Astrocyte of the spinal cord (primary cell): ENCODE measurements at regions not wholly inside any gene's neighbourhood (a gene's known extent, or its start where the extent isn't known, plus 50 kb on each side); places are given as distances from the start of the nearest gene placed in this dataset.

Source experiments
- DNase-seq: peaks from one replicate; pipeline ENCODE4 v3.0.0; 2011; ENCODE audit warnings: low read depth, low spot score
- H3K4me3 ChIP-seq: 2 replicates; pipeline ENCODE4 v1.5.1; 2011; ENCODE audit warnings: low read depth, mild to moderate bottlenecking, low read length, moderate library complexity
- CTCF ChIP-seq: IDR thresholded peaks from 2 replicates; pipeline ENCODE4 v1.5.1; 2012; ENCODE audit warnings: low read depth, mild to moderate bottlenecking, low read length, inconsistent platforms
- in situ Hi-C: cut with HindIII; loops from 2 replicates; pipeline ENCODE4 v1.10.0; 2017; ENCODE audit warnings: low sequenced_read_pairs

GRCh38 chr1:97983126-97983525 is 62.3 kb upstream of the DPYD start:
- in situ Hi-C loops: no loop called here
- no peak overlapping the region for H3K4me3 ChIP-seq
- DNase-seq: no peak
- no peak for TF ChIP-seq CTCF

- no peak for DNase-seq
- H3K4me3 ChIP-seq: no peak overlapping the region
- in situ Hi-C loops: no loop called here
- no peak for TF ChIP-seq CTCF
Observed at GRCh38 chr1:97980530-97980929, 59.7 kb upstream of the DPYD start.

GRCh38 chr1:97976801-97977200 is 56.0 kb upstream of the DPYD start:
- no peak for TF ChIP-seq CTCF

More at GRCh38 chr1:97976801-97977200, 56.0 kb upstream of the DPYD start:
- no peak for DNase-seq
- H3K4me3 ChIP-seq: no peak overlapping the region
- in situ Hi-C loops: no loop called here
